Keratinocyte (primary cell): ENCODE measurements at regions not wholly inside any gene's neighbourhood (a gene's known extent, or its start where the extent isn't known, plus 50 kb on each side); places are given as distances from the start of the nearest gene placed in this dataset.

Experiments
- DNase-seq: peaks from one replicate; pipeline ENCODE4 v3.0.0-alpha.2; 2011; ENCODE audit warnings: low read depth, missing footprints, low spot score
- FAIRE-seq: peaks from 2 replicates; lab custom pipeline; 2011; peaks lifted over from hg19 to GRCh38; lab: Jason Lieb, UNC
- H2AFZ ChIP-seq: 2 replicates; pipeline ENCODE4 v1.6.0; 2012; ENCODE audit warnings: low read length, control low read depth, inconsistent platforms; ENCODE audit not compliant: control insufficient read depth
- H3K27ac ChIP-seq: 2 replicates; pipeline ENCODE4 v1.5.1; 2011; ENCODE audit warnings: low read length; ENCODE audit not compliant: control insufficient read depth, insufficient read depth
- H3K27me3 ChIP-seq: 3 replicates; pipeline ENCODE4 v1.6.0; 2011; ENCODE audit warnings: low read length; ENCODE audit not compliant: control insufficient read depth, insufficient read depth; ENCODE audit errors: extremely low read depth
- H3K36me3 ChIP-seq, 2 experiments: 2 replicates in 1 of 2; 3 replicates in 1 of 2; pipeline ENCODE4 v1.5.1; 2011; ENCODE audit warnings: low read length in 2 of 2, mild to moderate bottlenecking in 1 of 2; ENCODE audit not compliant: control insufficient read depth in 2 of 2, insufficient read depth in 2 of 2; ENCODE audit errors: extremely low read depth in 1 of 2
- H3K4me1 ChIP-seq: 3 replicates; pipeline ENCODE4 v1.5.1; 2011; ENCODE audit warnings: low read length; ENCODE audit not compliant: control insufficient read depth, insufficient read depth; ENCODE audit errors: extremely low read depth
- H3K4me2 ChIP-seq: 3 replicates; pipeline ENCODE4 v1.6.0; 2011; ENCODE audit warnings: low read depth, low read length; ENCODE audit not compliant: control insufficient read depth, insufficient read depth; ENCODE audit errors: extremely low read depth
- H3K4me3 ChIP-seq, 3 experiments: fragments of 200-600 bp in 1 of 3; sonication (generic) in 1 of 3; 2 replicates in 2 of 3; 3 replicates in 1 of 3; pipeline ENCODE4 v1.5.1; 2011 to 2016; ENCODE audit warnings: low read length in 3 of 3, mild to moderate bottlenecking in 3 of 3, control low read depth in 2 of 3, inconsistent platforms in 1 of 3, low read depth in 1 of 3, mixed read lengths in 1 of 3, mixed run types in 1 of 3, moderate library complexity in 1 of 3; ENCODE audit not compliant: control insufficient read depth in 2 of 3, insufficient read depth in 2 of 3; ENCODE audit errors: extremely low read depth in 1 of 3
- H3K79me2 ChIP-seq: 2 replicates; pipeline ENCODE4 v1.6.0; 2012; ENCODE audit warnings: low read length; ENCODE audit not compliant: control insufficient read depth, insufficient read depth
- H3K9ac ChIP-seq: 3 replicates; pipeline ENCODE4 v1.6.0; 2011; ENCODE audit warnings: low read length; ENCODE audit not compliant: control insufficient read depth, insufficient read depth; ENCODE audit errors: extremely low read depth
- H3K9me1 ChIP-seq: 3 replicates; pipeline ENCODE4 v1.6.0; 2011; ENCODE audit warnings: low read length; ENCODE audit not compliant: control insufficient read depth, insufficient read depth; ENCODE audit errors: extremely low read depth
- H3K9me3 ChIP-seq: 2 replicates; pipeline ENCODE4 v1.5.1; 2012; ENCODE audit warnings: low read depth, low read length; ENCODE audit not compliant: control insufficient read depth
- H4K20me1 ChIP-seq: 3 replicates; pipeline ENCODE4 v1.6.0; 2011; ENCODE audit warnings: low read length; ENCODE audit not compliant: control insufficient read depth, insufficient read depth; ENCODE audit errors: extremely low read depth
- EZH2 ChIP-seq: IDR thresholded peaks from one replicate; pipeline ENCODE4 v1.6.1; 2012; ENCODE audit warnings: inconsistent platforms, mild to moderate bottlenecking, low read length, moderate library complexity
- dilution Hi-C: fragments of 300-500 bp; cut with MboI; formaldehyde crosslinking; loops from one replicate; pipeline ENCODE4 v1.7.0; 2020; ENCODE audit warnings: low sequenced_read_pairs; ENCODE audit not compliant: extremely low pct_ligation_motif_present
- TF ChIP-seq, protein P1 (sequence below), 3 experiments: IDR thresholded peaks in 1 of 3; conservative IDR thresholded peaks in 1 of 3; optimal IDR thresholded peaks in 1 of 3; 2 replicates in 2 of 3; 3 replicates in 1 of 3; pipeline versions ENCODE3 to v1.5.1; 2011; ENCODE audit warnings: low read length in 3 of 3, mild to moderate bottlenecking in 3 of 3, moderate library complexity in 2 of 3, control low read depth in 1 of 3, inconsistent platforms in 1 of 3; ENCODE audit not compliant: insufficient read depth in 2 of 3; ENCODE audit errors: extremely low read depth in 1 of 3

- TF ChIP-seq, protein P1, sequence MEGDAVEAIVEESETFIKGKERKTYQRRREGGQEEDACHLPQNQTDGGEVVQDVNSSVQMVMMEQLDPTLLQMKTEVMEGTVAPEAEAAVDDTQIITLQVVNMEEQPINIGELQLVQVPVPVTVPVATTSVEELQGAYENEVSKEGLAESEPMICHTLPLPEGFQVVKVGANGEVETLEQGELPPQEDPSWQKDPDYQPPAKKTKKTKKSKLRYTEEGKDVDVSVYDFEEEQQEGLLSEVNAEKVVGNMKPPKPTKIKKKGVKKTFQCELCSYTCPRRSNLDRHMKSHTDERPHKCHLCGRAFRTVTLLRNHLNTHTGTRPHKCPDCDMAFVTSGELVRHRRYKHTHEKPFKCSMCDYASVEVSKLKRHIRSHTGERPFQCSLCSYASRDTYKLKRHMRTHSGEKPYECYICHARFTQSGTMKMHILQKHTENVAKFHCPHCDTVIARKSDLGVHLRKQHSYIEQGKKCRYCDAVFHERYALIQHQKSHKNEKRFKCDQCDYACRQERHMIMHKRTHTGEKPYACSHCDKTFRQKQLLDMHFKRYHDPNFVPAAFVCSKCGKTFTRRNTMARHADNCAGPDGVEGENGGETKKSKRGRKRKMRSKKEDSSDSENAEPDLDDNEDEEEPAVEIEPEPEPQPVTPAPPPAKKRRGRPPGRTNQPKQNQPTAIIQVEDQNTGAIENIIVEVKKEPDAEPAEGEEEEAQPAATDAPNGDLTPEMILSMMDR (optimal IDR thresholded peaks at IDR 0.05 in 1 of 3, IDR thresholded peaks at IDR 0.05 in 1 of 3, conservative IDR thresholded peaks at IDR 0.05 in 1 of 3; ENCODE audit: extremely low read depth in 1 of 3, insufficient read depth in 2 of 3, low read length in 3 of 3): no peak
- no peak for TF ChIP-seq EZH2
Measured at GRCh38 chrX:34999702-35000101, 57.1 kb downstream of the FAM47B start.

DNA sequence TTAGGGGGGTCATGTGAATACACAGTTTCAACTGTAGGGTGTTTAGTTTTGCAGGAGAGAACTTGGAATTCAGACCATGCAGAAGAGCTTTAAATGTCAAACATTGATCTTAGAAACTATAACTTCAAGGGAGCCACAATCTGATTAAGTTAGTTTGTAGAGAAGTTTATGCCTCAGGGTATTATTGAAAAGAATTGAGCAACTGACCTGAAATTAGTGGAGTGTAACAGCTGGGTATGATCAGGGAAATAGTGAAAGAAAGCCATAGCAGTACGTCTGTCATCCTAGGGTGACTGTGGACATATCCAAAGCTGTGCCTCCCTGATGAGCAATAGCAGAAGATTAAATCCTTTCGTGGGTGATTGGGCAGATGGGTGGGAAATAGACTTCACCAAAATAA is 63.8 kb downstream of the FAM47B start:
- no peaks in the 10 kb centered on the region for H4K20me1 ChIP-seq
- H3K4me2 ChIP-seq: no peak overlapping the region
- no peak for TF ChIP-seq EZH2
- TF ChIP-seq, protein P1 (optimal IDR thresholded peaks at IDR 0.05 in 1 of 3, IDR thresholded peaks at IDR 0.05 in 1 of 3, conservative IDR thresholded peaks at IDR 0.05 in 1 of 3; ENCODE audit: extremely low read depth in 1 of 3, insufficient read depth in 2 of 3, low read length in 3 of 3): no peak
- no peak for DNase-seq
- H3K4me1 ChIP-seq: no peaks in the 10 kb centered on the region
- no peak overlapping the region for H3K27ac ChIP-seq
- dilution Hi-C loops: no loop called here
- H3K9ac ChIP-seq: no peak overlapping the region
- no peaks in the 10 kb centered on the region for H3K79me2 ChIP-seq
- no peak overlapping the region for H2AFZ ChIP-seq
- FAIRE-seq: no peak
- H3K36me3 ChIP-seq: no peaks in the 10 kb centered on the region
- H3K9me3 ChIP-seq: no peaks in the 10 kb centered on the region
- no peaks in the 10 kb centered on the region for H3K9me1 ChIP-seq
- no peaks in the 10 kb centered on the region for H3K27me3 ChIP-seq
- no peak overlapping the region for H3K4me3 ChIP-seq

More at GRCh38 chrX:34999702-35000101, 57.1 kb downstream of the FAM47B start:
- Histone ChIP-seq H3K27me3 (no peaks in the 10 kb centered on the region), H3K4me3 (no peak overlapping the region), H3K9me3 (no peaks in the 10 kb centered on the region), H3K27ac (no peak overlapping the region), H3K4me2 (no peak overlapping the region), H3K9me1 (no peaks in the 10 kb centered on the region), H2AFZ (no peak overlapping the region), H3K4me1 (no peaks in the 10 kb centered on the region), H3K79me2 (no peaks in the 10 kb centered on the region), H3K36me3 (no peaks in the 10 kb centered on the region), H3K9ac (no peak overlapping the region), H4K20me1 (no peaks in the 10 kb centered on the region)
- no peak for FAIRE-seq
- dilution Hi-C loops: no loop called here
- DNase-seq: no peak
